H1 (cell line): ENCODE measurements at regions not wholly inside any gene's neighbourhood (a gene's known extent, or its start where the extent isn't known, plus 50 kb on each side); places are given as distances from the start of the nearest gene placed in this dataset.

Source experiments
- CTCF ChIA-PET: fragments of 300-600 bp; sonication (Branson Sonifier 250); formaldehyde crosslinking; loops from one replicate; lab custom pipeline; 2021; ENCODE audit not compliant: partially characterized antibody; lab: Charles Lee
- POLR2A ChIA-PET: fragments of 300-600 bp; sonication (Branson Sonifier 250); formaldehyde crosslinking; loops from one replicate; lab custom pipeline; 2021; ENCODE audit warnings: inconsistent platforms; ENCODE audit not compliant: partially characterized antibody; lab: Charles Lee
- DNase-seq, 2 experiments: peaks; one replicate each; pipeline versions ENCODE4 v3.0.0 to v3.0.0-alpha.2; 2010 to 2022; ENCODE audit warnings: low spot score in 2 of 2, low read depth in 1 of 2, mixed read lengths in 1 of 2
- FAIRE-seq: peaks from 2 replicates; lab custom pipeline; 2011; peaks lifted over from hg19 to GRCh38; lab: Jason Lieb, UNC
- H2AFZ ChIP-seq: 2 replicates; pipeline ENCODE4 v1.8.1; 2012; ENCODE audit warnings: low read length, inconsistent platforms
- H2AK5ac ChIP-seq: 2 replicates; pipeline ENCODE4 v1.6.1; 2013; ENCODE audit warnings: low read depth, low read length
- H2BK120ac ChIP-seq: replicated peaks from 2 replicates; pipeline ENCODE3; 2013; ENCODE audit warnings: low read depth, low read length, inconsistent platforms
- H2BK12ac ChIP-seq: 2 replicates; pipeline ENCODE4 v1.6.1; 2013; ENCODE audit warnings: low read depth, low read length
- H2BK15ac ChIP-seq: 2 replicates; pipeline ENCODE4 v1.6.1; 2013; ENCODE audit warnings: low read length
- H2BK20ac ChIP-seq: 2 replicates; pipeline ENCODE4 v1.6.1; 2013; ENCODE audit warnings: low read length
- H2BK5ac ChIP-seq: 2 replicates; pipeline ENCODE4 v1.6.1; 2013; ENCODE audit warnings: low read depth, low read length
- H3K14ac ChIP-seq: 2 replicates; pipeline ENCODE4 v1.6.1; 2013; ENCODE audit warnings: inconsistent platforms; ENCODE audit not compliant: insufficient read length
- H3K18ac ChIP-seq: 2 replicates; pipeline ENCODE4 v1.6.1; 2013; ENCODE audit warnings: low read length; ENCODE audit errors: extremely low read depth
- H3K23ac ChIP-seq: 2 replicates; pipeline ENCODE4 v1.6.1; 2013; ENCODE audit warnings: inconsistent platforms; ENCODE audit not compliant: insufficient read length
- H3K23me2 ChIP-seq: 2 replicates; pipeline ENCODE4 v1.6.1; 2013; ENCODE audit warnings: low read depth, low read length
- H3K27ac ChIP-seq: 2 replicates; pipeline ENCODE4 v1.6.1; 2011; ENCODE audit warnings: low read depth, low read length, inconsistent platforms
- H3K27me3 ChIP-seq, 4 experiments: replicated peaks in 1 of 4; 1 replicate in 1 of 4; 2 replicates in 3 of 4; pipeline versions ENCODE4 v1.6.1 to v1.8.1; 2011 to 2013; ENCODE audit warnings: low read length in 3 of 4, mild to moderate bottlenecking in 3 of 4, inconsistent platforms in 2 of 4, mixed read lengths in 2 of 4, moderate library complexity in 1 of 4; ENCODE audit not compliant: control insufficient read depth in 3 of 4, insufficient read depth in 3 of 4; ENCODE audit errors: extremely low read depth in 1 of 4
- H3K36me3 ChIP-seq, 4 experiments: 2 replicates each; pipeline versions ENCODE4 v1.6.1 to v1.8.1; 2011 to 2013; ENCODE audit warnings: mild to moderate bottlenecking in 4 of 4, low read length in 3 of 4, moderate library complexity in 2 of 4, control low read depth in 1 of 4, inconsistent platforms in 1 of 4; ENCODE audit not compliant: insufficient read depth in 4 of 4, control insufficient read depth in 2 of 4
- H3K4ac ChIP-seq: replicated peaks from 2 replicates; pipeline ENCODE3; 2013; ENCODE audit warnings: low read length, low read depth, mixed read lengths, inconsistent platforms; ENCODE audit not compliant: insufficient read length
- H3K4me1 ChIP-seq, 4 experiments: replicated peaks in 1 of 4; 1 replicate in 1 of 4; 2 replicates in 3 of 4; pipeline versions ENCODE4 v1.6.1 to v1.8.1; 2011 to 2013; ENCODE audit warnings: low read length in 3 of 4, inconsistent platforms in 2 of 4, mixed read lengths in 1 of 4; ENCODE audit not compliant: insufficient read depth in 4 of 4, control insufficient read depth in 3 of 4
- H3K4me2 ChIP-seq, 2 experiments: 2 replicates each; pipeline versions ENCODE4 v1.6.1 to v1.8.1; 2011 to 2013; ENCODE audit warnings: low read depth in 2 of 2, low read length in 2 of 2, control low read depth in 1 of 2, inconsistent platforms in 1 of 2, mild to moderate bottlenecking in 1 of 2; ENCODE audit not compliant: insufficient read depth in 1 of 2
- H3K4me3 ChIP-seq, 4 experiments: fragments of 200-600, 300-600 bp in 1 of 4; sonication (generic), shearing (Covaris generic), sonication (Bioruptor Twin) in 1 of 4; 2 replicates each; pipeline versions ENCODE4 v1.5.1 to v1.8.1; 2011 to 2016; ENCODE audit warnings: low read length in 4 of 4, low read depth in 3 of 4, control low read depth in 2 of 4, inconsistent platforms in 2 of 4, mild to moderate bottlenecking in 2 of 4, mixed read lengths in 1 of 4, moderate library complexity in 1 of 4; ENCODE audit not compliant: insufficient read depth in 2 of 4; ENCODE audit errors: extremely low read depth in 1 of 4
- H3K56ac ChIP-seq: replicated peaks from 2 replicates; pipeline ENCODE3; 2013; ENCODE audit warnings: low read depth, mild to moderate bottlenecking, mixed read lengths, low read length, inconsistent platforms; ENCODE audit not compliant: insufficient read length
- H3K79me1 ChIP-seq: 2 replicates; pipeline ENCODE4 v1.6.1; 2013; ENCODE audit warnings: low read depth, low read length, control low read depth
- H3K79me2 ChIP-seq, 2 experiments: 2 replicates each; pipeline versions ENCODE4 v1.6.1 to v1.8.1; 2012 to 2013; ENCODE audit warnings: low read length in 2 of 2, mild to moderate bottlenecking in 2 of 2, inconsistent platforms in 1 of 2; ENCODE audit not compliant: insufficient read depth in 2 of 2, control insufficient read depth in 1 of 2
- H3K9ac ChIP-seq, 4 experiments: replicated peaks in 1 of 4; 1 replicate in 1 of 4; 2 replicates in 3 of 4; pipeline versions ENCODE4 v1.6.1 to v1.8.1; 2011 to 2013; ENCODE audit warnings: low read depth in 3 of 4, low read length in 3 of 4, control low read depth in 2 of 4, mild to moderate bottlenecking in 2 of 4, moderate library complexity in 2 of 4, inconsistent platforms in 1 of 4; ENCODE audit errors: extremely low read depth in 1 of 4
- H3K9me3 ChIP-seq, 2 experiments: 2 replicates each; pipeline versions ENCODE4 v1.6.1 to v1.8.1; 2012 to 2013; ENCODE audit warnings: mild to moderate bottlenecking in 2 of 2, moderate library complexity in 2 of 2, control low read depth in 1 of 2, inconsistent platforms in 1 of 2, low read depth in 1 of 2, low read length in 1 of 2, mixed read lengths in 1 of 2; ENCODE audit not compliant: insufficient read depth in 2 of 2
- H4K20me1 ChIP-seq, 2 experiments: replicated peaks in 1 of 2; 2 replicates each; pipeline versions ENCODE3 to v1.8.1; 2011 to 2013; ENCODE audit warnings: inconsistent platforms in 2 of 2, low read length in 2 of 2, mild to moderate bottlenecking in 1 of 2; ENCODE audit not compliant: insufficient read depth in 2 of 2, control insufficient read depth in 1 of 2
- H4K5ac ChIP-seq: 2 replicates; pipeline ENCODE4 v1.6.1; 2013; ENCODE audit warnings: low read length, low read depth, mixed read lengths, inconsistent platforms; ENCODE audit not compliant: insufficient read length
- H4K8ac ChIP-seq: 2 replicates; pipeline ENCODE4 v1.8.0; 2013; ENCODE audit warnings: mild to moderate bottlenecking, moderate library complexity, low read length, inconsistent platforms; ENCODE audit not compliant: insufficient read depth; ENCODE audit errors: extremely low read depth
- H4K91ac ChIP-seq: replicated peaks from 2 replicates; pipeline ENCODE3; 2013; ENCODE audit warnings: low read length, mixed read lengths, inconsistent platforms; ENCODE audit not compliant: insufficient read length
- ATF2 ChIP-seq: IDR thresholded peaks from 2 replicates; pipeline ENCODE4 v1.6.1; 2012; ENCODE audit warnings: low read length, inconsistent platforms
- CTBP2 ChIP-seq: IDR thresholded peaks from 2 replicates; pipeline ENCODE4 v1.7.0; 2011; ENCODE audit warnings: borderline replicate concordance, mild to moderate bottlenecking, moderate library complexity, mixed read lengths, low read length; ENCODE audit not compliant: insufficient read depth, insufficient read length
- HDAC2 ChIP-seq, 2 experiments: fragments of 300-600 bp in 1 of 2; sonication (generic) in 1 of 2; IDR thresholded peaks; 2 replicates each; pipeline ENCODE4 v1.6.1; 2011 to 2012; ENCODE audit warnings: low read depth in 2 of 2, low read length in 2 of 2, mild to moderate bottlenecking in 2 of 2, moderate library complexity in 2 of 2, borderline replicate concordance in 1 of 2, inconsistent platforms in 1 of 2
- SIX5 ChIP-seq: IDR thresholded peaks from 2 replicates; pipeline ENCODE4 v1.6.1; 2011; ENCODE audit warnings: mild to moderate bottlenecking, low read depth, low read length
- SP1 ChIP-seq: IDR thresholded peaks from 2 replicates; pipeline ENCODE4 v1.6.1; 2011; ENCODE audit warnings: low read depth, low read length
- SUZ12 ChIP-seq: fragments of 200-600 bp; sonication (generic); IDR thresholded peaks from 2 replicates; pipeline ENCODE4 v1.6.1; 2012; ENCODE audit warnings: mild to moderate bottlenecking, inconsistent platforms, low read length, moderate library complexity, mixed read lengths
- TAF7 ChIP-seq: optimal IDR thresholded peaks from 2 replicates; pipeline ENCODE3; 2011; ENCODE audit warnings: low read depth, mild to moderate bottlenecking, inconsistent platforms, low read length, moderate library complexity, borderline replicate concordance
- TCF12 ChIP-seq: IDR thresholded peaks from 2 replicates; pipeline ENCODE4 v1.6.1; 2011; ENCODE audit warnings: low read depth, mild to moderate bottlenecking, low read length
- ZNF274 ChIP-seq: IDR thresholded peaks from 2 replicates; pipeline ENCODE4 v1.7.0; 2012; ENCODE audit warnings: low read length, borderline replicate concordance; ENCODE audit errors: extremely low read depth
- WGBS, 2 experiments: shearing (Covaris generic) in 1 of 2; methylation state at CpG; one replicate each; pipeline versions ENCODE4 v1.1.6 to v1.1.7; 2013 to 2015; ENCODE audit warnings: low lambda C conversion rate in 2 of 2, mixed read lengths in 2 of 2, inconsistent platforms in 1 of 2, low coverage in 1 of 2, missing lambda C conversion rate in 1 of 2; ENCODE audit not compliant: insufficient replicate concordance in 2 of 2, insufficient coverage in 1 of 2, insufficient read length in 1 of 2; ENCODE audit errors: extremely low coverage in 1 of 2, missing lambda C conversion rate in 1 of 2; 5-methylcytosine and 5-hydroxymethylcytosine counted together

- no peaks in the 10 kb centered on the region; a peak in 1 of 8 replicates for H3K36me3 ChIP-seq
- H2BK120ac ChIP-seq, result no peak overlapping the region
- peaks cover 8 to 14% (median 10%) of the 10 kb centered on the region in 4 experiments; a peak in 6 of 7 replicates for H3K4me1 ChIP-seq
- H2BK12ac ChIP-seq, result peak overlapping the region; percentile 21; the same call in 1 of the 2 replicates
- no peaks in the 10 kb centered on the region for H3K79me2 ChIP-seq
- no peak for FAIRE-seq
- no peaks in the 10 kb centered on the region for H3K27me3 ChIP-seq
- peak overlapping the region; percentile 80 for H4K91ac ChIP-seq
- H3K9me3 ChIP-seq, result 0 out of 4 replicates have a peak, but pooled peaks cover 2 to 3% of the 10 kb centered on the region in 2 experiments
- H3K4me3 ChIP-seq, result no peak overlapping the region
- H2BK20ac ChIP-seq, result peak overlapping the region; percentile 52; the same call in 1 of the 2 replicates
- H3K79me1 ChIP-seq, result no peaks in the 10 kb centered on the region
- DNase-seq, result peak; percentile 58 to 64
- POLR2A ChIA-PET, result no interaction called here
- H3K23me2 ChIP-seq, result no peaks in the 10 kb centered on the region
- 0 out of 2 replicates have a peak overlapping the region, but pooled peaks have one; percentile 15 for H2AFZ ChIP-seq
- H4K5ac ChIP-seq, result no peak overlapping the region
- no peak overlapping the region for H3K56ac ChIP-seq
- no peak overlapping the region for H2BK15ac ChIP-seq
- no peak overlapping the region for H3K9ac ChIP-seq
- WGBS, 2 experiments, result 28% methylated on average over 4 of the region's 4 CpGs; no CpG with 5 or more reads in 1 of the 2 experiments
- no peak overlapping the region for H4K8ac ChIP-seq
- peak overlapping the region; percentile 80; the same call in 1 of the 2 replicates for H2BK5ac ChIP-seq
- no peak overlapping the region for H3K14ac ChIP-seq
- CTCF ChIA-PET, result interaction anchor here (1.0 to 3.2 kb wide), 5 partner anchors 21 to 324 kb away, joined by 3 to 11 read pairs (median 3); no protein-coding TSS in a partner anchor
- peak overlapping the region; percentile 34 to 41 for H3K4me2 ChIP-seq
- H3K23ac ChIP-seq, result no peak overlapping the region
- no peak overlapping the region for H2AK5ac ChIP-seq
- H4K20me1 ChIP-seq, result no peaks in the 10 kb centered on the region
- H3K18ac ChIP-seq, result peak overlapping the region; percentile 76; the same call in 1 of the 2 replicates
- no peak for TF ChIP-seq TAF7
- no peak for TF ChIP-seq SIX5
- 0 out of 2 replicates have a peak, but pooled peaks have one; percentile 39 for TF ChIP-seq TCF12
- TF ChIP-seq SUZ12, result no peak
- TF ChIP-seq CTBP2, result peak; percentile 34
- no peak for TF ChIP-seq ZNF274
- no peak for TF ChIP-seq SP1
- TF ChIP-seq ATF2, result no peak
- peak in 1 of 2 experiments; percentile 87; a peak in 2 of 4 replicates for TF ChIP-seq HDAC2 (IDR thresholded peaks at IDR 0.05; ENCODE audit: borderline replicate concordance in 1 of 2, low read depth in 2 of 2, low read length in 2 of 2)
- H3K4ac ChIP-seq, result no peak overlapping the region
- no peak overlapping the region for H3K27ac ChIP-seq
Observed at GRCh38 chr20:22663528-22664025, 79.2 kb upstream of the FOXA2 start.
